ENCODE measurements at regions not wholly inside any gene's neighbourhood (a gene's known extent, or its start where the extent isn't known, plus 50 kb on each side); places are given as distances from the start of the nearest gene placed in this dataset.

GRCh38 chr2:16126517-16127275, 186.3 kb downstream of the MYCN start:
- no peak overlapping the region for H3K4me2 ChIP-seq (ENCODE audit: low read length)
- H3K36me3 ChIP-seq (ENCODE audit: insufficient read depth, low read length) = no peaks in the 10 kb centered on the region
- no peak overlapping the region for H3K27ac ChIP-seq (ENCODE audit: low read length)
- TF ChIP-seq RAD21 (conservative IDR thresholded peaks at IDR 0.05) = no peak
- TF ChIP-seq POLR2AphosphoS5 (IDR thresholded peaks at IDR 0.05) = no peak
- no peaks in the 10 kb centered on the region for H3K9me2 ChIP-seq (ENCODE audit: insufficient read depth, low read length)
- no peaks in the 10 kb centered on the region for H4K20me1 ChIP-seq (ENCODE audit: insufficient read depth)
- H3K27me3 ChIP-seq (ENCODE audit: insufficient read depth, low read depth, low read length) = no peaks in the 10 kb centered on the region
- H3K9me3 ChIP-seq (ENCODE audit: low read length) = no peaks in the 10 kb centered on the region
- no peak overlapping the region for H3K4me3 ChIP-seq (ENCODE audit: low read length)
- no peaks in the 10 kb centered on the region for H3K79me2 ChIP-seq (replicated peaks; ENCODE audit: insufficient read depth, low read length)
- H3K9ac ChIP-seq (ENCODE audit: low read length) = no peak overlapping the region
- no peaks in the 10 kb centered on the region for H3F3A ChIP-seq (ENCODE audit: insufficient read depth, low read length, poor library complexity, severe bottlenecking)
- no peak overlapping the region for H2AFZ ChIP-seq (ENCODE audit: low read depth, low read length)

- H3K36me3 ChIP-seq (ENCODE audit: insufficient read depth, low read length) = no peaks in the 10 kb centered on the region
- TF ChIP-seq EP300 (conservative IDR thresholded peaks at IDR 0.05; ENCODE audit: poor library complexity, severe bottlenecking) (no peak), CTCF (IDR thresholded peaks at IDR 0.05; ENCODE audit: poor library complexity, severe bottlenecking) (no peak), RAD21 (conservative IDR thresholded peaks at IDR 0.05) (no peak), REST (IDR thresholded peaks at IDR 0.05; ENCODE audit: borderline replicate concordance) (no peak), MXI1 (conservative IDR thresholded peaks at IDR 0.05; ENCODE audit: poor library complexity, severe bottlenecking) (no peak), TAF1 (IDR thresholded peaks at IDR 0.05; ENCODE audit: low read depth) (no peak), SMC3 (conservative IDR thresholded peaks at IDR 0.05; ENCODE audit: poor library complexity) (no peak), EZH2 (IDR thresholded peaks at IDR 0.05; ENCODE audit: borderline replicate concordance, insufficient read depth, low read length, poor library complexity, severe bottlenecking) (no peak), POLR2AphosphoS5 (IDR thresholded peaks at IDR 0.05) (no peak)
Measured at GRCh38 chr2:16125614-16126516, 185.5 kb downstream of the MYCN start.

More at GRCh38 chr2:16125614-16126516, 185.5 kb downstream of the MYCN start:
- no peak overlapping the region for H3K4me3 ChIP-seq (ENCODE audit: low read length)
- H2AFZ ChIP-seq (ENCODE audit: low read depth, low read length) = no peak overlapping the region
- no peaks in the 10 kb centered on the region for H3K79me2 ChIP-seq (replicated peaks; ENCODE audit: insufficient read depth, low read length)
- no peaks in the 10 kb centered on the region for H4K20me1 ChIP-seq (ENCODE audit: insufficient read depth)
- no peak overlapping the region for H3K4me2 ChIP-seq (ENCODE audit: low read length)
- H3K27me3 ChIP-seq (ENCODE audit: insufficient read depth, low read depth, low read length) = no peaks in the 10 kb centered on the region
- H3K27ac ChIP-seq (ENCODE audit: low read length) = no peak overlapping the region
- no peaks in the 10 kb centered on the region for H3K9me3 ChIP-seq (ENCODE audit: low read length)
- H3K9ac ChIP-seq (ENCODE audit: low read length) = no peak overlapping the region
- H3K9me2 ChIP-seq (ENCODE audit: insufficient read depth, low read length) = no peaks in the 10 kb centered on the region
- no peaks in the 10 kb centered on the region for H3F3A ChIP-seq (ENCODE audit: insufficient read depth, low read length, poor library complexity, severe bottlenecking)
